ENCODE measurements at regions not wholly inside any gene's neighbourhood (a gene's known extent, or its start where the extent isn't known, plus 50 kb on each side); places are given as distances from the start of the nearest gene placed in this dataset.

DNA sequence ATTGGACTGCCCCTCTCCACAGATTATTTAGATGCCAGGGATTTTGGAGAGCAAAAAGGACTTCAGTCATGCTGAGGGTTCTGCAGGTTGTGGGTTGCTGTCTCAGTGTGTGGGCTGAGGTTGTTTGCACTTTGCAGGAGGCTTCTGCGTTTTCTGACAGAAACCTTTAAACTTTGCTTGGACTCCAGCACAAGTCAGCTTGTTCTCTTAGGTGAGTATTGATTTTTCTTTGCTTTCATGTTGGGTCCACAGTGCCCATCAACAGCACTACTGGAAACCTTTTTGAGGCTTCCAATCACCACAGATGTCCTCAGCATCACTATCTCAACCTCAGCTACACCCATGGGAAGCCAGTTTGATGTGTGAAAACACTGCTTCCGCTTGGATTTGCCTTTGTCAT is 764.3 kb upstream of the TSPY4 start:
- dilution Hi-C loops (cut with MboI; ENCODE audit: extremely low pct_ligation_motif_present, low sequenced_read_pairs) (no loop called here), intact Hi-C loops (cut with micrococcal nuclease) (no loop called here)
- DNase-seq (ENCODE audit: low read depth, low spot score) (no peak), FAIRE-seq (no peak)
- no peaks in the 10 kb centered on the region for H3K4me1 ChIP-seq (ENCODE audit: control insufficient read depth, extremely low read depth, insufficient read depth, low read length)
- no peak overlapping the region for H2AFZ ChIP-seq (ENCODE audit: low read depth, low read length)
- H3K79me2 ChIP-seq (ENCODE audit: control insufficient read depth, insufficient read depth, low read length) = no peaks in the 10 kb centered on the region
- CTCF ChIA-PET = no interaction called here
- no peaks in the 10 kb centered on the region for H3K9me3 ChIP-seq (replicated peaks; ENCODE audit: control insufficient read depth, insufficient read depth, low read length)
- H3K27me3 ChIP-seq (ENCODE audit: control insufficient read depth in 2 of 2, insufficient read depth in 2 of 2, low read length in 2 of 2) = no peaks in the 10 kb centered on the region
- H3K4me2 ChIP-seq (ENCODE audit: insufficient read depth, low read length) = no peak overlapping the region
- H3K27ac ChIP-seq (ENCODE audit: insufficient read depth, low read depth, low read length) = no peak overlapping the region
- H3K36me3 ChIP-seq (ENCODE audit: control insufficient read depth in 2 of 2, extremely low read depth in 1 of 2, insufficient read depth in 2 of 2, low read length in 2 of 2) = no peaks in the 10 kb centered on the region
- TF ChIP-seq MYC (IDR thresholded peaks at IDR 0.05; ENCODE audit: low read depth, low read length) (no peak), GATA2 (IDR thresholded peaks at IDR 0.05; ENCODE audit: insufficient read depth, insufficient read length, low read depth, low read length) (no peak), POLR2AphosphoS5 (IDR thresholded peaks at IDR 0.05; ENCODE audit: insufficient read depth, low read depth, low read length) (no peak), FOS (IDR thresholded peaks at IDR 0.05; ENCODE audit: borderline replicate concordance, insufficient read depth, low read length) (no peak), JUN (IDR thresholded peaks at IDR 0.05; ENCODE audit: borderline replicate concordance, insufficient read depth, insufficient read length, low read depth) (no peak), EZH2 (IDR thresholded peaks at IDR 0.05; ENCODE audit: borderline replicate concordance, low read depth, low read length, severe bottlenecking) (no peak), POLR2A (IDR thresholded peaks at IDR 0.05; ENCODE audit: low read depth, low read length) (no peak)
- TF ChIP-seq, protein P1, sequence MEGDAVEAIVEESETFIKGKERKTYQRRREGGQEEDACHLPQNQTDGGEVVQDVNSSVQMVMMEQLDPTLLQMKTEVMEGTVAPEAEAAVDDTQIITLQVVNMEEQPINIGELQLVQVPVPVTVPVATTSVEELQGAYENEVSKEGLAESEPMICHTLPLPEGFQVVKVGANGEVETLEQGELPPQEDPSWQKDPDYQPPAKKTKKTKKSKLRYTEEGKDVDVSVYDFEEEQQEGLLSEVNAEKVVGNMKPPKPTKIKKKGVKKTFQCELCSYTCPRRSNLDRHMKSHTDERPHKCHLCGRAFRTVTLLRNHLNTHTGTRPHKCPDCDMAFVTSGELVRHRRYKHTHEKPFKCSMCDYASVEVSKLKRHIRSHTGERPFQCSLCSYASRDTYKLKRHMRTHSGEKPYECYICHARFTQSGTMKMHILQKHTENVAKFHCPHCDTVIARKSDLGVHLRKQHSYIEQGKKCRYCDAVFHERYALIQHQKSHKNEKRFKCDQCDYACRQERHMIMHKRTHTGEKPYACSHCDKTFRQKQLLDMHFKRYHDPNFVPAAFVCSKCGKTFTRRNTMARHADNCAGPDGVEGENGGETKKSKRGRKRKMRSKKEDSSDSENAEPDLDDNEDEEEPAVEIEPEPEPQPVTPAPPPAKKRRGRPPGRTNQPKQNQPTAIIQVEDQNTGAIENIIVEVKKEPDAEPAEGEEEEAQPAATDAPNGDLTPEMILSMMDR (IDR thresholded peaks at IDR 0.05; ENCODE audit: extremely low read depth in 1 of 2, insufficient read depth in 1 of 2, low read depth in 1 of 2, low read length in 2 of 2) = no peak
- TF ChIP-seq, protein P2, sequence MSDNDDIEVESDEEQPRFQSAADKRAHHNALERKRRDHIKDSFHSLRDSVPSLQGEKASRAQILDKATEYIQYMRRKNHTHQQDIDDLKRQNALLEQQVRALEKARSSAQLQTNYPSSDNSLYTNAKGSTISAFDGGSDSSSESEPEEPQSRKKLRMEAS (IDR thresholded peaks at IDR 0.05; ENCODE audit: insufficient read depth, insufficient read length) = no peak
- no peaks in the 10 kb centered on the region for H4K20me1 ChIP-seq (replicated peaks; ENCODE audit: control insufficient read depth, extremely low read depth, insufficient read depth, low read length)
- no peaks in the 10 kb centered on the region for H3K9me1 ChIP-seq (replicated peaks; ENCODE audit: control insufficient read depth, extremely low read depth, insufficient read depth, low read length)
- BruUV-seq (replicated peaks) = no TSS peak
- H3K9ac ChIP-seq (replicated peaks; ENCODE audit: extremely low read depth, insufficient read depth, low read length) = no peak overlapping the region
- POLR2A ChIA-PET = no interaction called here
- no peak overlapping the region for H3K4me3 ChIP-seq (replicated peaks in 1 of 3; ENCODE audit: insufficient read depth in 1 of 3, low read depth in 1 of 3, low read length in 3 of 3)

Measured in endothelial cell of umbilical vein (primary cell).